HG03060 (cell line): ENCODE measurements at regions not wholly inside any gene's neighbourhood (a gene's known extent, or its start where the extent isn't known, plus 50 kb on each side); places are given as distances from the start of the nearest gene placed in this dataset.

Source experiments
- ATAC-seq: cut with Tn5 transposase; IDR thresholded peaks from one replicate; pipeline ENCODE4 v1.9.1; 2021; ENCODE audit warnings: low read depth, moderate number of reproducible peaks; ENCODE audit not compliant: unreplicated experiment

GRCh38 chr3:193844472-193844871 is 251.5 kb downstream of the OPA1 start:
- ATAC-seq = no peak

GRCh38 chr3:193845144-193845543 is 252.1 kb downstream of the OPA1 start:
- ATAC-seq = no peak

DNA sequence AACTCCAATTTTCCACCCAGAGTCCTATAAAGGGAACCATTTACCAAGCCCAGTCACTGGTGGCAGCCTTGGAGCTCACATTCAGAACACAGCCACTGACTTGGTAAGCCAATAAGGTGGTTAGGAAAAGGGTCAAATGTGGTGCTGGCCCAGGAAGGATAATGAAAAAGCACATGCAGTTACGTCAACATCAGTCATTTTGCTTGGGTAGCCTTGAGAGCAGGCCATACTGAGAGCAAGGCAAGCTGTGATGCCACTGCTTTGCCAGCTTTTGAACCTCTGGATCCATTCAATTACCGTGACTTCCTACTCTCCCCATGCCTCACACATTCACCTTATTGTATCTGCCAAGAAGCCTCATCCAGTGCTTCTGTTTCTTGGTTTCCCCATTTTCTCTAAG is 253.6 kb downstream of the OPA1 start:
- no peak for ATAC-seq

- no peak for ATAC-seq
These were observed 254.4 kb downstream of the OPA1 start for GRCh38 chr3:193847402-193847801.

DNA sequence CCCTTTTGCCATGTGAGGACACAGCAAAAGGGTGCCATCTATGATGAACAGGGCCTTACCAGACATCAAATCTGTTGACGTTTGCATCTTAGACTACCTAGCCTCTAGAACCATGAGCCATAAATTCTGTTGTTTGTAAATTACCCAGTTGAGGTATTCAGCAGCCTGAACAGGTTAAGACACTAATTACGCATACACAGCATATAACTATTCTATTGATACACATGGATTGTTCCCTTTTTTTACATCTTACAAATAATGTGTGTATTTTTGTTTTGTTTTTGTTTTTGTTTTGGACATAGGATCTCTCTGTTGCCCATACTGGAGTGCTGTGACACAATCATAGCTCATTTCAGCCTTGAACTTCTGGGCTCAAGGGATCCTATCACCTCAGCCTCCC is 255.5 kb downstream of the OPA1 start:
- no peak for ATAC-seq

- ATAC-seq = no peak
These were observed 257.1 kb downstream of the OPA1 start for GRCh38 chr3:193850084-193850619.

DNA sequence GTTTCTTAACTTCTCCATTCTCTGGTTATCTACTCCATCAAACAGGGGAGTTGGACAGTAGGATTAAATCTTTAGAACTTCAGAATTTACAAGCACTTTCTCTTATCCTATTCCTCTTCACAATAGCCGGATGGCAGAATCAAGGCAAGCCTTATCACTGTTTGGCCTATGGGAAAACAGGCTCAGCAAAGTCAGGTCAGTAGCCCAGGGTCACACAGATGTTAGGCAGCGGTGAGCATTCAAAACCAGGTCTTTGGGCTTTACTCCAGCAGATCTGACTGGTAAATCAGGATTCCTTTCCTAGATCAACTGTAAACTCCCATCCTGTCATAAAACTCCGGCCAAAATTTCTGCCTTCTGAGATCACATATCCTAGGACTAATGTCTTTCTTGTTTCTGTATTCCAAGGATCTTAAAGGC is 258.4 kb downstream of the OPA1 start:
- ATAC-seq = no peak

DNA sequence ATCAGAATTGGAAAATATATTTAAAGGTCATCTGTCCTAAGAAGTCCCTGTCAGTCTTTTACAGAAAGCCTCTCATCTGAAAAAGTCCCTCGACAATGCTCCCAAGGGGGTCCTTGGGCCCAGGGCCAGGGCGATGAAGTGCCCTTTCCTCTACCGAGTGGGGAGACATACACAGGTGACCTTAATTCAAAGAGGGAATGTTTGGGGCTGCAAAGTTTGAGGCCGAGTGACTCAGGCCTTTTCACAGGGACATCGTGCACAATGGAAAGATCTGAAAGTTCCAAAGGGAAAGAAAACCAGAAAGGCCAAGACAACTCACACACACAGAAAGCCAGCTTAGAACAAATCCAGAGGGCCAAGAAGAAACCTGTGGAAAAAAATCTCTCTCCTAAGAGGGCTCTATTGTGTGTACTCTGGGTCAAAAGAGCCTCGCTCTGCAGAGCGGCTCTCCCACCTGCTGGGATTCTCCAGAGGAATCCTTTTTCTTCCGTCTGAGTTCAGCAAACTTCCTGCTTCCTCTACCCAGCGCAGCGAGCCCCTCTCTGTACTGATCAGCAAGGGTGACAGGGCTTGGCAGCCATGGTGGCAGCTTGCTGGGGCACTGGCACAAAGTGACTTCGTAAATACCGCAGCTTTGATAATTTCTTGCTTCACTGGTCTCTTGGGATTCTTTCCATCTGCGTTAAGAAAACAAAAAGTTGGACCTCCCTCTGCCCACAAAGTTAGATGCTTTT is 259.1 kb downstream of the OPA1 start:
- ATAC-seq = no peak

DNA sequence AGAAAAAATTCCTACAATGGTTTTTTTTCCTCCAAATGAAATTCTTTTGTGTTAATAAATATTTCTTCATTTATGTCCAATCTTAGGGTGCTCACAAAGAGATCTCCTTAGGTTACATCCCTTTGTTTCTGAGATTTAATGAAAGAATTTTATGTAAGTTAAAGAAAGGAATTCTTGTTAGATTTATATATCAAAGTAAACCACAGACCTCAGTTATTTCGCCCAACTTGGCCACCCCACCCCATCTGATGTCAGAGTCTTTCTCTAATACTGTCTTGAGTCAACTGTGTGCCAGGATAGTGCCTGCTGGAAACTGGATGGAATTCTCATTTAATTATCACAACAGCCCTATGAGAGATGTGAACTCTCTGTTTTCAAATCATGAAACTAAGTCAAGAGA is 259.9 kb downstream of the OPA1 start:
- ATAC-seq = no peak

GRCh38 chr3:193853511-193854219 is 260.7 kb downstream of the OPA1 start:
- no peak for ATAC-seq

DNA sequence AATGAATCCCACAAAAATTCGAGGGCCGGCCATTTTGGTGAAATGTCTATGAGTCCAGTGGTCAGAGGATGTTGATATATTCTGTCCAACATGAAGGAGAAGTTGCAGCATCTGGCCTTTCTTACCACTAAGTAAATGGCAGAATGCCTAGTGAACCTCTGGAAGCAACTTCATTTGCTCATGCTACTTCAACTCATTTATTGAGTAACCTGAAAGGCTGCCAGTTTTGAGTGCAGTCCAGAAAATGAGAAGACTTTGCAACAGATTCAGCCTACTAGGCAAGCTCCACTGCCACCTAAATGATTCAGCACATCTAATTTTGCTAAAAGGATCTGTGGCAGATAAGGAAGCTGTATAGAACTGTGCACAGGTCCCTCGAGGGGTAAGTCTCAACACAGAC is 265.0 kb downstream of the OPA1 start:
- no peak for ATAC-seq

DNA sequence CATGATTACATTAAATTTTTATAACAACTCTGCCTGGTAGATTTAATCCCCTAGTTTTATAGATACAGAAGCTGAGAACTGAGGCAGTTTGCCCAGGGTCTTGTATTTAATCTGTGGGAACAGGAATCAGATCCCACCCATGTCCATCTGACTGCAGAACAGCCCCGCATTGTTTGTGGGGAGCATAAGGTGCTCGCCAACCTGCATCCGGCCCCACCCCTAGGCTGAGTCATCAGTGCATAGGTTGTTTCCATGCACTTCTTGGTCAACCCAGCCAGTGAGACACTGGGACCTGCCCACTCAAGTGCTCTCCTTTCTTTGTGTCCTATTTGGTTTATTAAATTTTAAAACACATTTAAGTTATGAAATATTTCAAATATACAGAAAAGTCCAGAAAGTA is 266.2 kb downstream of the OPA1 start:
- ATAC-seq = no peak

DNA sequence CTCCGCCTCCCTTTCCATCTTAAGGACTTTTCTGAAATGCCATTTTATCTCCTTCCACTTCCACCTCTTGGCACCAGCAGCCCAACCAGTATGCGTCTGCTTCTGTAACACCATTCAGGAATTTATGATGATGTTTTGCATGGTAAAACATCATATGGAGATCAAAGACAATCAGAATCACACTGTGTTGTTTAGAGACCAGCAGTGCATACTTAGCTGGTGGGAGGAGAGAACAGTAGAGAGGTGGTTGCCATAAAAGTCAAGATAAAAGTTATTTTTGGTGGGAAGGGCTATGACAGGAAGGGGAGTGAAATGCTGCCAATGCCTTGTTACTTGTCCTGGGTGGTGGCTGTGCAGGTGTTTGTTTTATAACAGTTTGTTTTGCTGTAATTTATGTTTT is 268.0 kb downstream of the OPA1 start:
- no peak for ATAC-seq

DNA sequence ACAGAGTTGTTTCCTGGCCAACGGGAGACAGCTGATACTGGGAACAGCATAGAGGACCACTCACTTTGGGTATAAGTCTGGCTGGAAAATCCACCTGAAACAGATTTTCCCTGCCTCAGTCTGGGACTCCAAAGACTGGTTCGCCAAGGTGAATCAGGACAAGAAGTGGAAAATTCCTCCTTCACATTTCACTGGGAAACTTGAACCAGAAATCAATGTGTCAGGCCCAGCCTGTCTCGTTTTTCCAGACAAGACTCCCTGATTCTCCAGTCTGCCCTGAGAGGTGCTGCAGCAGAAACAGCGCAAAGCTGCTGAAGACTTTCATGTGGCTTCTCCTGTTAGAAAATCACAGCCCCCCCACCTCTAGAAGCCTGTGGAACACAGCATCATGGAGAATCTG is 269.8 kb downstream of the OPA1 start:
- no peak for ATAC-seq

- ATAC-seq = no peak
These were observed 270.8 kb downstream of the OPA1 start for GRCh38 chr3:193863657-193864357.

- ATAC-seq = peak; percentile 91
These were observed 270.6 kb upstream of the HES1 start for GRCh38 chr3:193865339-193865738.

- no peak for ATAC-seq
These were observed 270.0 kb upstream of the HES1 start for GRCh38 chr3:193865896-193866480.

- no peak for ATAC-seq
These were observed 267.4 kb upstream of the HES1 start for GRCh38 chr3:193868590-193868989.

GRCh38 chr3:193869221-193870201 is 266.4 kb upstream of the HES1 start:
- no peak for ATAC-seq
